Tibial nerve (tissue), 4 donors: ENCODE measurements at regions not wholly inside any gene's neighbourhood (a gene's known extent, or its start where the extent isn't known, plus 50 kb on each side); places are given as distances from the start of the nearest gene placed in this dataset.

ENCODE experiments used
- DNase-seq, 2 donors: peaks; one replicate each; pipeline ENCODE4 v3.0.0-alpha.2; 2019; ENCODE audit warnings: low spot score in 2 of 2
- H3K27ac ChIP-seq, 4 donors: fragments of 200-600 bp; sonication (generic) in 3 of 4; one replicate each; pipeline ENCODE4 v1.5.1; 2017 to 2019; ENCODE audit warnings: mild to moderate bottlenecking in 1 of 4
- H3K27me3 ChIP-seq, 2 donors: fragments of 200-600 bp; sonication (generic) in 1 of 2; one replicate each; pipeline versions ENCODE4 v1.5.1 to v1.6.0; 2017 to 2019
- H3K36me3 ChIP-seq, 3 donors: fragments of 200-600 bp; sonication (generic); one replicate each; pipeline ENCODE4 v1.5.1; 2018 to 2019
- H3K4me1 ChIP-seq, 4 donors: fragments of 200-600 bp; sonication (generic) in 3 of 4; one replicate each; pipeline ENCODE4 v1.5.1; 2017 to 2019
- H3K4me3 ChIP-seq, 4 donors: fragments of 200-600 bp; sonication (generic) in 3 of 4; one replicate each; pipeline ENCODE4 v1.5.1; 2017 to 2019; ENCODE audit warnings: mild to moderate bottlenecking in 1 of 4, moderate library complexity in 1 of 4
- H3K9me3 ChIP-seq, 4 donors: fragments of 200-600 bp; sonication (generic) in 3 of 4; one replicate each; pipeline ENCODE4 v1.5.1; 2017 to 2019
- CTCF ChIP-seq, 5 experiments: fragments of 200-600 bp in 3 of 5; fragments of 450-650 bp in 2 of 5; sonication (generic) in 3 of 5; IDR thresholded peaks; one replicate each; pipeline ENCODE4 v1.5.1; 2016 to 2019; ENCODE audit warnings: antibody characterized with exemption in 5 of 5, mild to moderate bottlenecking in 3 of 5, moderate library complexity in 2 of 5
- EP300 ChIP-seq, 2 donors: sonication (generic); formaldehyde crosslinking; IDR thresholded peaks; one replicate each; pipeline ENCODE4 v1.6.1; 2017; ENCODE audit warnings: antibody characterized with exemption in 2 of 2, mild to moderate bottlenecking in 1 of 2
- POLR2A ChIP-seq, 2 donors: fragments of 450-650 bp; IDR thresholded peaks; one replicate each; pipeline ENCODE4 v1.6.1; 2017; ENCODE audit warnings: antibody characterized with exemption in 2 of 2, mild to moderate bottlenecking in 2 of 2, moderate library complexity in 2 of 2
- WGBS, 2 donors: methylation state at CpG; one replicate each; pipeline ENCODE4 v1.1.5; 2018; 5-methylcytosine and 5-hydroxymethylcytosine counted together

- Histone ChIP-seq H3K27ac (no peak overlapping the region), H3K36me3 (no peaks in the 10 kb centered on the region), H3K4me1 (peaks cover 0 to 9% (median 0%) of the 10 kb centered on the region in 4 donors), H3K27me3 (no peaks in the 10 kb centered on the region), H3K9me3 (no peaks in the 10 kb centered on the region), H3K4me3 (no peak overlapping the region)
- DNase-seq, result no peak
- WGBS, 2 donors, result 35% methylated on average over 7 of the region's 7 CpGs
- TF ChIP-seq POLR2A (IDR thresholded peaks at IDR 0.05) (no peak), EP300 (IDR thresholded peaks at IDR 0.05) (no peak), CTCF (IDR thresholded peaks at IDR 0.05) (no peak)
Observed at GRCh38 chr6:21348504-21349195, 244.9 kb upstream of the SOX4 start.

GRCh38 chr6:21349834-21350233 lies 243.7 kb upstream of the SOX4 start:
- Histone ChIP-seq H3K36me3 (no peaks in the 10 kb centered on the region), H3K27me3 (no peaks in the 10 kb centered on the region), H3K27ac (no peak overlapping the region), H3K9me3 (no peaks in the 10 kb centered on the region), H3K4me1 (peaks cover 0 to 9% (median 0%) of the 10 kb centered on the region in 4 donors), H3K4me3 (no peak overlapping the region)
- TF ChIP-seq EP300 (IDR thresholded peaks at IDR 0.05) (no peak), POLR2A (IDR thresholded peaks at IDR 0.05) (no peak), CTCF (IDR thresholded peaks at IDR 0.05) (no peak)
- no peak for DNase-seq
- 88 to 90% methylated on average over 3 of the region's 3 CpGs for WGBS, 2 donors

- no peaks in the 10 kb centered on the region for H3K27me3 ChIP-seq
- no peak overlapping the region for H3K4me3 ChIP-seq
- no peaks in the 10 kb centered on the region for H3K9me3 ChIP-seq
- DNase-seq, result no peak
- 83 to 87% methylated on average over 5 of the region's 5 CpGs for WGBS, 2 donors
- TF ChIP-seq CTCF (IDR thresholded peaks at IDR 0.05) (no peak), POLR2A (IDR thresholded peaks at IDR 0.05) (no peak), EP300 (IDR thresholded peaks at IDR 0.05) (no peak)
- H3K27ac ChIP-seq, result no peak overlapping the region
- no peaks in the 10 kb centered on the region for H3K36me3 ChIP-seq
- H3K4me1 ChIP-seq, result peaks cover 0 to 9% (median 0%) of the 10 kb centered on the region in 4 donors
Observed at GRCh38 chr6:21350926-21351325, 242.6 kb upstream of the SOX4 start.

- 68 to 70% methylated on average over 2 of the region's 2 CpGs for WGBS, 2 donors
- Histone ChIP-seq H3K9me3 (no peaks in the 10 kb centered on the region), H3K36me3 (no peaks in the 10 kb centered on the region), H3K27ac (no peak overlapping the region), H3K4me1 (peaks cover 0 to 9% (median 0%) of the 10 kb centered on the region in 4 donors), H3K27me3 (no peaks in the 10 kb centered on the region), H3K4me3 (no peak overlapping the region)
- DNase-seq, result no peak
- no peak for TF ChIP-seq CTCF (IDR thresholded peaks at IDR 0.05)
- no peak for TF ChIP-seq EP300 (IDR thresholded peaks at IDR 0.05)
- no peak for TF ChIP-seq POLR2A (IDR thresholded peaks at IDR 0.05)
Observed at GRCh38 chr6:21352131-21352530, 241.4 kb upstream of the SOX4 start.

- Histone ChIP-seq H3K4me1 (no peaks in the 10 kb centered on the region), H3K36me3 (no peaks in the 10 kb centered on the region), H3K27me3 (no peaks in the 10 kb centered on the region), H3K9me3 (no peaks in the 10 kb centered on the region), H3K4me3 (no peak overlapping the region), H3K27ac (no peak overlapping the region)
- DNase-seq, result no peak
- no peak for TF ChIP-seq EP300 (IDR thresholded peaks at IDR 0.05)
- TF ChIP-seq CTCF (IDR thresholded peaks at IDR 0.05), result no peak
- TF ChIP-seq POLR2A (IDR thresholded peaks at IDR 0.05), result no peak
- WGBS, 2 donors, result 81 to 83% methylated on average over 3 of the region's 3 CpGs
Observed at GRCh38 chr6:21354805-21355238, 238.7 kb upstream of the SOX4 start.
